ENCODE measurements at regions not wholly inside any gene's neighbourhood (a gene's known extent, or its start where the extent isn't known, plus 50 kb on each side); places are given as distances from the start of the nearest gene placed in this dataset.

- no peak for TF ChIP-seq MYC (IDR thresholded peaks at IDR 0.05; ENCODE audit: low read depth, low read length)
- TF ChIP-seq, protein P1, sequence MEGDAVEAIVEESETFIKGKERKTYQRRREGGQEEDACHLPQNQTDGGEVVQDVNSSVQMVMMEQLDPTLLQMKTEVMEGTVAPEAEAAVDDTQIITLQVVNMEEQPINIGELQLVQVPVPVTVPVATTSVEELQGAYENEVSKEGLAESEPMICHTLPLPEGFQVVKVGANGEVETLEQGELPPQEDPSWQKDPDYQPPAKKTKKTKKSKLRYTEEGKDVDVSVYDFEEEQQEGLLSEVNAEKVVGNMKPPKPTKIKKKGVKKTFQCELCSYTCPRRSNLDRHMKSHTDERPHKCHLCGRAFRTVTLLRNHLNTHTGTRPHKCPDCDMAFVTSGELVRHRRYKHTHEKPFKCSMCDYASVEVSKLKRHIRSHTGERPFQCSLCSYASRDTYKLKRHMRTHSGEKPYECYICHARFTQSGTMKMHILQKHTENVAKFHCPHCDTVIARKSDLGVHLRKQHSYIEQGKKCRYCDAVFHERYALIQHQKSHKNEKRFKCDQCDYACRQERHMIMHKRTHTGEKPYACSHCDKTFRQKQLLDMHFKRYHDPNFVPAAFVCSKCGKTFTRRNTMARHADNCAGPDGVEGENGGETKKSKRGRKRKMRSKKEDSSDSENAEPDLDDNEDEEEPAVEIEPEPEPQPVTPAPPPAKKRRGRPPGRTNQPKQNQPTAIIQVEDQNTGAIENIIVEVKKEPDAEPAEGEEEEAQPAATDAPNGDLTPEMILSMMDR (IDR thresholded peaks at IDR 0.05; ENCODE audit: low read depth, low read length): no peak
- TF ChIP-seq, protein P2, sequence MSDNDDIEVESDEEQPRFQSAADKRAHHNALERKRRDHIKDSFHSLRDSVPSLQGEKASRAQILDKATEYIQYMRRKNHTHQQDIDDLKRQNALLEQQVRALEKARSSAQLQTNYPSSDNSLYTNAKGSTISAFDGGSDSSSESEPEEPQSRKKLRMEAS (IDR thresholded peaks at IDR 0.05; ENCODE audit: low read depth, low read length): no peak
- no peak for TF ChIP-seq POLR2A (IDR thresholded peaks at IDR 0.05; ENCODE audit: extremely low read depth, insufficient read length)
Observed at GRCh38 chr20:6679086-6679485, 88.4 kb upstream of the BMP2 start.

All from NB4 (cell line).